Large intestine (tissue), 3 donors: ENCODE measurements at regions not wholly inside any gene's neighbourhood (a gene's known extent, or its start where the extent isn't known, plus 50 kb on each side); places are given as distances from the start of the nearest gene placed in this dataset.

ENCODE experiments used
- DNase-seq, 2 donors: peaks; one replicate each; pipeline versions ENCODE4 v3.0.0 to v3.0.0-alpha.2; 2013
- H3K27ac ChIP-seq: one replicate; pipeline ENCODE4 v1.5.1; 2013; ENCODE audit warnings: low read length
- H3K27me3 ChIP-seq: 2 replicates; pipeline ENCODE4 v1.6.1; 2013; ENCODE audit warnings: low read length; ENCODE audit not compliant: control insufficient read depth, insufficient read depth
- H3K36me3 ChIP-seq: 2 replicates; pipeline ENCODE4 v1.6.1; 2013; ENCODE audit warnings: low read length; ENCODE audit not compliant: control insufficient read depth, insufficient read depth
- H3K4me1 ChIP-seq: one replicate; pipeline ENCODE4 v1.6.1; 2013; ENCODE audit warnings: low read length; ENCODE audit not compliant: control insufficient read depth, insufficient read depth
- H3K4me3 ChIP-seq: one replicate; pipeline ENCODE4 v1.5.1; 2013; ENCODE audit warnings: low read length
- H3K9me3 ChIP-seq: one replicate; pipeline ENCODE4 v1.6.1; 2013; ENCODE audit warnings: mild to moderate bottlenecking, low read depth, low read length, moderate library complexity; ENCODE audit not compliant: control insufficient read depth
- WGBS: methylation state at CpG from one replicate; pipeline ENCODE4 v1.1.5; 2013; ENCODE audit warnings: low lambda C conversion rate; ENCODE audit not compliant: insufficient coverage; 5-methylcytosine and 5-hydroxymethylcytosine counted together

- no peak for DNase-seq
- WGBS: no CpG with 5 or more reads among the region's 6 CpGs
Measured at GRCh38 chr6:40340957-40341356, 246.2 kb downstream of the LRFN2 start.

DNA sequence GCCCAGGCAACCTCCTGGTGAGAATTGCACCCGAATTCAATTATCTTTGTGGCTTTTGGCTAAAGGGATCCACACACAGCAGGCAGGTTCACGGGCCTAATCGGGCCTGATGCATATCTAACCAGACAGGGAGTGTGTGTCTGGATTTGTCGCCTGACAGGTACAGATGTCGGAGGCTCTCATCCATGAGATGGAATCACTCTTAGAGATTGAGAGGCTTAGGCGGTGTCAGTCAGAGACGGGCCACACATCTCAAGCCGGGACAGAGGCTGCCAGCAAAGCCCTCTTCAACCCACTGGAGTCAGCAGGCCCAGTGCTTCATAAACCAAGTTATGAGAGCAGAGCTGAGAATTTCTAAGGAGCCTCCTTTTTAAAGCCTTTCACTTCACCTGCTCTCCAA, 247.0 kb downstream of the LRFN2 start:
- no peaks in the 10 kb centered on the region for H3K36me3 ChIP-seq
- H3K27me3 ChIP-seq: peaks cover 23% of the 10 kb centered on the region
- no peaks in the 10 kb centered on the region for H3K9me3 ChIP-seq
- H3K4me3 ChIP-seq: no peak overlapping the region
- no CpG with 5 or more reads among the region's 8 CpGs for WGBS
- DNase-seq: no peak
- H3K27ac ChIP-seq: no peak overlapping the region
- H3K4me1 ChIP-seq: no peaks in the 10 kb centered on the region

More at GRCh38 chr6:40340957-40341356, 246.2 kb downstream of the LRFN2 start:
- Histone ChIP-seq H3K4me3 (no peak overlapping the region), H3K36me3 (no peaks in the 10 kb centered on the region), H3K9me3 (no peaks in the 10 kb centered on the region), H3K27ac (no peak overlapping the region), H3K27me3 (peaks cover 23% of the 10 kb centered on the region), H3K4me1 (no peaks in the 10 kb centered on the region)

DNA sequence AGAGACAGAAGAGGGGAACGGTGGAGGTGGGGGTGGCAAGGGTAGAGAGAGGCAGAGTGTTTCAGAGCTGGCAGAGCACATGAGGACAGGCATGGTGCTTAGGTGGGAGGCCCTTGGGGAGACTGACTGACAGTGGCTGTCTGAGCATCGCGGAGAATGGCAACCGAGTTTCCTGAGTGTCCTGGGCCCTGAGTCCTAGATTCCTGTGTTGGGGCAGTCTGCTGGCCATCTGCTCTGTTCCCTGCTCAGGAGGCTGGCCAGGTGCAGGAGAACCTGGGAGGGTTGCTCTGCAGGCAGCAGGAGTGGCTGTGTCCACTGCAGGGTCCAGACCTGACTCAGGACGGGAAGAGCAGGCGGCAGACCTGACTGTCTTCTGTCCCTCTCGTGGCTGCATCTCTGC, 248.9 kb downstream of the LRFN2 start:
- peaks cover 33% of the 10 kb centered on the region for H3K27me3 ChIP-seq
- H3K4me3 ChIP-seq: no peak overlapping the region
- DNase-seq: no peak
- no peaks in the 10 kb centered on the region for H3K4me1 ChIP-seq
- H3K27ac ChIP-seq: no peak overlapping the region
- H3K36me3 ChIP-seq: no peaks in the 10 kb centered on the region
- H3K9me3 ChIP-seq: no peaks in the 10 kb centered on the region
- WGBS: 100% methylated on average over 1 of the region's 7 CpGs

GRCh38 chr6:40336940-40337760, 250.0 kb downstream of the LRFN2 start:
- no peaks in the 10 kb centered on the region for H3K9me3 ChIP-seq
- WGBS: no CpG with 5 or more reads among the region's 10 CpGs
- H3K4me3 ChIP-seq: no peak overlapping the region
- no peaks in the 10 kb centered on the region for H3K36me3 ChIP-seq
- peaks cover 33% of the 10 kb centered on the region for H3K27me3 ChIP-seq
- no peaks in the 10 kb centered on the region for H3K4me1 ChIP-seq
- DNase-seq: no peak
- no peak overlapping the region for H3K27ac ChIP-seq

- H3K36me3 ChIP-seq: no peaks in the 10 kb centered on the region
- H3K9me3 ChIP-seq: no peaks in the 10 kb centered on the region
- no peak for DNase-seq
- no CpG with 5 or more reads among the region's 1 CpG for WGBS
- H3K27ac ChIP-seq: no peak overlapping the region
- peaks cover 32% of the 10 kb centered on the region for H3K27me3 ChIP-seq
- no peaks in the 10 kb centered on the region for H3K4me1 ChIP-seq
- no peak overlapping the region for H3K4me3 ChIP-seq
Measured at GRCh38 chr6:40336296-40336695, 250.9 kb downstream of the LRFN2 start.

DNA sequence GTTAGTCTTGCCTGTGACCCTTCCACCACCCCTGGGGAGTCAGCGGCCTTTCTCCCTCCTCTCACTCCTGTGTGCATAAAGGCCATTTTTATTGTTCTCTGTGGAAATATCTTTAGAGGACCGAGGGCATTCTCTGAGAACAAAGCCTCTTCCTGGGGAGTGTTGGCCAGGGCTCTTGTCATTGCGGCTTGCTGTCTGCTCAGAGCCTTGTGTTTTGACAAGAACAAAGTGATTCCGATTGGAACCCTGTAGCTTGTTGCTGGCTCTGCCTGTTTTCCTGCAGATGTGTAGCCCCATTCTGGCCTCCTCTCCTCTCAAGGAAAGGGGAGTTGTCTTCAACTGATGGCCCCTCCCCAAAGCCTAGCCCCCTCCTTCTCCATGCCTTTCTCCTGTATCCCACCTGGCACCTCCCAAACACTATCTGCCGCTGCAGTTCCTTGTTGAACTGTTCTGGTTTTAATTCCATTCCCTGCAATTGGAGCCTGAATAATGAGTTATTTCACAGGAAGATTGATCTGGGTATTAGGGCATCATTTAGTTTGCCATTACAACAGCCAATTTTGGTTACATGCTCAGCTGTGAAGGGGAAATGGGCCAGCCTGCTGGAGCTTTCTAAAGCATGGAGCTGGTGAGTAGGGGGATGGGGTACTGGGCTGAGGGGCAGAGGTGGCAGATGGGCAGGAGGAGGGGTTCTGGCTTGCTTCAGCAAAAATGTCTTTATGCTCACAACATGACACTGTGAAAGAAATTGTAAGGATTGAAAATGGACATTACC, 252.5 kb downstream of the LRFN2 start:
- no peaks in the 10 kb centered on the region for H3K9me3 ChIP-seq
- no peak overlapping the region for H3K27ac ChIP-seq
- DNase-seq: no peak
- H3K4me3 ChIP-seq: no peak overlapping the region
- H3K4me1 ChIP-seq: no peaks in the 10 kb centered on the region
- no peaks in the 10 kb centered on the region for H3K36me3 ChIP-seq
- H3K27me3 ChIP-seq: peaks cover 37% of the 10 kb centered on the region
- no CpG with 5 or more reads among the region's 5 CpGs for WGBS

- Histone ChIP-seq H3K36me3 (no peaks in the 10 kb centered on the region), H3K9me3 (no peaks in the 10 kb centered on the region), H3K27ac (no peak overlapping the region), H3K4me3 (no peak overlapping the region), H3K27me3 (peaks cover 34% of the 10 kb centered on the region), H3K4me1 (no peaks in the 10 kb centered on the region)
- DNase-seq: no peak
- WGBS: 100% methylated on average over 1 of the region's 3 CpGs
Measured at GRCh38 chr6:40331545-40331944, 255.6 kb downstream of the LRFN2 start.

GRCh38 chr6:40330301-40330721, 256.9 kb downstream of the LRFN2 start:
- Histone ChIP-seq H3K36me3 (no peaks in the 10 kb centered on the region), H3K27me3 (peaks cover 34% of the 10 kb centered on the region), H3K9me3 (no peaks in the 10 kb centered on the region), H3K4me3 (no peak overlapping the region), H3K27ac (no peak overlapping the region), H3K4me1 (no peaks in the 10 kb centered on the region)
- WGBS: no CpG with 5 or more reads among the region's 4 CpGs
- DNase-seq: no peak

GRCh38 chr6:40328986-40329545, 258.1 kb downstream of the LRFN2 start:
- no peaks in the 10 kb centered on the region for H3K36me3 ChIP-seq
- H3K27ac ChIP-seq: no peak overlapping the region
- H3K4me1 ChIP-seq: no peaks in the 10 kb centered on the region
- no peak overlapping the region for H3K4me3 ChIP-seq
- no CpG with 5 or more reads among the region's 4 CpGs for WGBS
- H3K27me3 ChIP-seq: peaks cover 27% of the 10 kb centered on the region
- H3K9me3 ChIP-seq: no peaks in the 10 kb centered on the region
- DNase-seq: no peak

GRCh38 chr6:40328386-40328985, 258.7 kb downstream of the LRFN2 start:
- no CpG with 5 or more reads among the region's 12 CpGs for WGBS
- H3K9me3 ChIP-seq: no peaks in the 10 kb centered on the region
- H3K27ac ChIP-seq: no peak overlapping the region
- H3K27me3 ChIP-seq: peaks cover 24% of the 10 kb centered on the region
- no peak overlapping the region for H3K4me3 ChIP-seq
- no peaks in the 10 kb centered on the region for H3K36me3 ChIP-seq
- peak; percentile 37 to 52 for DNase-seq
- no peaks in the 10 kb centered on the region for H3K4me1 ChIP-seq
